ENCODE measurements at regions not wholly inside any gene's neighbourhood (a gene's known extent, or its start where the extent isn't known, plus 50 kb on each side); places are given as distances from the start of the nearest gene placed in this dataset.
"Not testable (repeated sequence)": the region's sequence is repeated elsewhere in the genome, so short reads cannot be mapped to it uniquely, and the experiment has no call there.

- Histone ChIP-seq H3K9me3 (ENCODE audit: control insufficient read depth in 3 of 3, low read length in 3 of 3) (no peaks in the 10 kb centered on the region), H3K27ac (ENCODE audit: low read depth, low read length) (no peak overlapping the region), H3K27me3 (ENCODE audit: control insufficient read depth in 3 of 3, insufficient read depth in 3 of 3, low read length in 3 of 3) (no peaks in the 10 kb centered on the region), H3K9ac (ENCODE audit: low read depth in 1 of 3, low read length in 3 of 3) (no peak overlapping the region), H3K4me1 (ENCODE audit: control insufficient read depth in 3 of 3, insufficient read depth in 3 of 3, low read length in 3 of 3) (no peaks in the 10 kb centered on the region), H3K36me3 (ENCODE audit: control insufficient read depth in 3 of 3, insufficient read depth in 3 of 3, low read length in 3 of 3) (no peaks in the 10 kb centered on the region), H3K4me3 (ENCODE audit: low read length in 3 of 3) (no peak overlapping the region)
Observed at GRCh38 chr1:213337025-213337678, 286.1 kb downstream of the RPS6KC1 start.

GRCh38 chr1:213340593-213340992 is 289.6 kb downstream of the RPS6KC1 start:
- H3K36me3 ChIP-seq (ENCODE audit: control insufficient read depth in 3 of 3, insufficient read depth in 3 of 3, low read length in 3 of 3) = no peaks in the 10 kb centered on the region
- no peak overlapping the region for H3K27ac ChIP-seq (ENCODE audit: low read depth, low read length)
- H3K27me3 ChIP-seq (ENCODE audit: control insufficient read depth in 3 of 3, insufficient read depth in 3 of 3, low read length in 3 of 3) = no peaks in the 10 kb centered on the region
- no peak overlapping the region for H3K4me3 ChIP-seq (ENCODE audit: low read length in 3 of 3)
- H3K4me1 ChIP-seq (ENCODE audit: control insufficient read depth in 3 of 3, insufficient read depth in 3 of 3, low read length in 3 of 3) = no peaks in the 10 kb centered on the region
- no peak overlapping the region for H3K9ac ChIP-seq (ENCODE audit: low read depth in 1 of 3, low read length in 3 of 3)
- no peaks in the 10 kb centered on the region for H3K9me3 ChIP-seq (ENCODE audit: control insufficient read depth in 3 of 3, low read length in 3 of 3)

GRCh38 chr1:213345621-213346020 is 294.6 kb downstream of the RPS6KC1 start:
- Histone ChIP-seq H3K4me1 (ENCODE audit: control insufficient read depth in 3 of 3, insufficient read depth in 3 of 3, low read length in 3 of 3) (no peaks in the 10 kb centered on the region), H3K9ac (ENCODE audit: low read depth in 1 of 3, low read length in 3 of 3) (no peak overlapping the region), H3K4me3 (ENCODE audit: low read length in 3 of 3) (no peak overlapping the region), H3K9me3 (ENCODE audit: control insufficient read depth in 3 of 3, low read length in 3 of 3) (no peaks in the 10 kb centered on the region), H3K36me3 (ENCODE audit: control insufficient read depth in 3 of 3, insufficient read depth in 3 of 3, low read length in 3 of 3) (no peaks in the 10 kb centered on the region), H3K27me3 (ENCODE audit: control insufficient read depth in 3 of 3, insufficient read depth in 3 of 3, low read length in 3 of 3) (no peaks in the 10 kb centered on the region), H3K27ac (ENCODE audit: low read depth, low read length) (no peak overlapping the region)

- no peaks in the 10 kb centered on the region for H3K27me3 ChIP-seq (ENCODE audit: control insufficient read depth in 3 of 3, insufficient read depth in 3 of 3, low read length in 3 of 3)
- no peak overlapping the region for H3K4me3 ChIP-seq (ENCODE audit: low read length in 3 of 3)
- H3K4me1 ChIP-seq (ENCODE audit: control insufficient read depth in 3 of 3, insufficient read depth in 3 of 3, low read length in 3 of 3) = no peaks in the 10 kb centered on the region
- no peak overlapping the region for H3K27ac ChIP-seq (ENCODE audit: low read depth, low read length)
- H3K9me3 ChIP-seq (ENCODE audit: control insufficient read depth in 3 of 3, low read length in 3 of 3) = no peaks in the 10 kb centered on the region
- H3K9ac ChIP-seq (ENCODE audit: low read depth in 1 of 3, low read length in 3 of 3) = no peak overlapping the region
- no peaks in the 10 kb centered on the region for H3K36me3 ChIP-seq (ENCODE audit: control insufficient read depth in 3 of 3, insufficient read depth in 3 of 3, low read length in 3 of 3)
Observed at GRCh38 chr1:213357403-213357802, 306.4 kb downstream of the RPS6KC1 start.

- not testable (repeated sequence) for H3K27ac ChIP-seq (ENCODE audit: low read depth, low read length); H3K27me3 ChIP-seq (ENCODE audit: control insufficient read depth in 3 of 3, insufficient read depth in 3 of 3, low read length in 3 of 3); H3K4me3 ChIP-seq (ENCODE audit: low read length in 3 of 3); H3K4me1 ChIP-seq (ENCODE audit: control insufficient read depth in 3 of 3, insufficient read depth in 3 of 3, low read length in 3 of 3); H3K9me3 ChIP-seq (ENCODE audit: control insufficient read depth in 3 of 3, low read length in 3 of 3); H3K36me3 ChIP-seq (ENCODE audit: control insufficient read depth in 3 of 3, insufficient read depth in 3 of 3, low read length in 3 of 3); H3K9ac ChIP-seq (ENCODE audit: low read depth in 1 of 3, low read length in 3 of 3)
Observed at GRCh38 chr1:213358368-213358767, 307.3 kb downstream of the RPS6KC1 start.

- Histone ChIP-seq H3K4me1 (ENCODE audit: control insufficient read depth in 3 of 3, insufficient read depth in 3 of 3, low read length in 3 of 3) (no peaks in the 10 kb centered on the region), H3K9me3 (ENCODE audit: control insufficient read depth in 3 of 3, low read length in 3 of 3) (no peaks in the 10 kb centered on the region), H3K36me3 (ENCODE audit: control insufficient read depth in 3 of 3, insufficient read depth in 3 of 3, low read length in 3 of 3) (no peaks in the 10 kb centered on the region), H3K4me3 (ENCODE audit: low read length in 3 of 3) (no peak overlapping the region), H3K9ac (ENCODE audit: low read depth in 1 of 3, low read length in 3 of 3) (no peak overlapping the region), H3K27ac (ENCODE audit: low read depth, low read length) (no peak overlapping the region), H3K27me3 (ENCODE audit: control insufficient read depth in 3 of 3, insufficient read depth in 3 of 3, low read length in 3 of 3) (no peaks in the 10 kb centered on the region)
Observed at GRCh38 chr1:213362598-213362997, 311.6 kb downstream of the RPS6KC1 start.

- Histone ChIP-seq H3K9me3 (ENCODE audit: control insufficient read depth in 3 of 3, low read length in 3 of 3) (no peaks in the 10 kb centered on the region), H3K4me3 (ENCODE audit: low read length in 3 of 3) (no peak overlapping the region), H3K36me3 (ENCODE audit: control insufficient read depth in 3 of 3, insufficient read depth in 3 of 3, low read length in 3 of 3) (no peaks in the 10 kb centered on the region), H3K27me3 (ENCODE audit: control insufficient read depth in 3 of 3, insufficient read depth in 3 of 3, low read length in 3 of 3) (no peaks in the 10 kb centered on the region), H3K9ac (ENCODE audit: low read depth in 1 of 3, low read length in 3 of 3) (no peak overlapping the region), H3K27ac (ENCODE audit: low read depth, low read length) (no peak overlapping the region), H3K4me1 (ENCODE audit: control insufficient read depth in 3 of 3, insufficient read depth in 3 of 3, low read length in 3 of 3) (no peaks in the 10 kb centered on the region)
Observed at GRCh38 chr1:213366141-213366831, 315.2 kb downstream of the RPS6KC1 start.

- H3K4me1 ChIP-seq (ENCODE audit: control insufficient read depth in 3 of 3, insufficient read depth in 3 of 3, low read length in 3 of 3) = peaks cover 0 to 2% (median 0%) of the 10 kb centered on the region in 3 donors
- no peak overlapping the region for H3K9ac ChIP-seq (ENCODE audit: low read depth in 1 of 3, low read length in 3 of 3)
- no peaks in the 10 kb centered on the region for H3K9me3 ChIP-seq (ENCODE audit: control insufficient read depth in 3 of 3, low read length in 3 of 3)
- no peak overlapping the region for H3K27ac ChIP-seq (ENCODE audit: low read depth, low read length)
- H3K27me3 ChIP-seq (ENCODE audit: control insufficient read depth in 3 of 3, insufficient read depth in 3 of 3, low read length in 3 of 3) = no peaks in the 10 kb centered on the region
- H3K36me3 ChIP-seq (ENCODE audit: control insufficient read depth in 3 of 3, insufficient read depth in 3 of 3, low read length in 3 of 3) = no peaks in the 10 kb centered on the region
- H3K4me3 ChIP-seq (ENCODE audit: low read length in 3 of 3) = no peak overlapping the region
Observed at GRCh38 chr1:213369465-213369864, 318.4 kb downstream of the RPS6KC1 start.

- Histone ChIP-seq H3K9me3 (ENCODE audit: control insufficient read depth in 3 of 3, low read length in 3 of 3) (no peaks in the 10 kb centered on the region), H3K27ac (ENCODE audit: low read depth, low read length) (no peak overlapping the region)
Observed at GRCh38 chr1:213370523-213370922, 319.5 kb downstream of the RPS6KC1 start.

GRCh38 chr1:213371525-213371846 is 320.4 kb downstream of the RPS6KC1 start:
- Histone ChIP-seq H3K27me3 (ENCODE audit: control insufficient read depth in 3 of 3, insufficient read depth in 3 of 3, low read length in 3 of 3) (no peaks in the 10 kb centered on the region), H3K9ac (ENCODE audit: low read depth in 1 of 3, low read length in 3 of 3) (no peak overlapping the region), H3K9me3 (ENCODE audit: control insufficient read depth in 3 of 3, low read length in 3 of 3) (no peaks in the 10 kb centered on the region), H3K4me3 (ENCODE audit: low read length in 3 of 3) (no peak overlapping the region), H3K4me1 (ENCODE audit: control insufficient read depth in 3 of 3, insufficient read depth in 3 of 3, low read length in 3 of 3) (peaks cover 0 to 3% (median 0%) of the 10 kb centered on the region in 3 donors), H3K36me3 (ENCODE audit: control insufficient read depth in 3 of 3, insufficient read depth in 3 of 3, low read length in 3 of 3) (no peaks in the 10 kb centered on the region), H3K27ac (ENCODE audit: low read depth, low read length) (no peak overlapping the region)

More at GRCh38 chr1:213370523-213370922, 319.5 kb downstream of the RPS6KC1 start:
- Histone ChIP-seq H3K4me3 (ENCODE audit: low read length in 3 of 3) (no peak overlapping the region), H3K27me3 (ENCODE audit: control insufficient read depth in 3 of 3, insufficient read depth in 3 of 3, low read length in 3 of 3) (no peaks in the 10 kb centered on the region), H3K36me3 (ENCODE audit: control insufficient read depth in 3 of 3, insufficient read depth in 3 of 3, low read length in 3 of 3) (no peaks in the 10 kb centered on the region), H3K9ac (ENCODE audit: low read depth in 1 of 3, low read length in 3 of 3) (no peak overlapping the region), H3K4me1 (ENCODE audit: control insufficient read depth in 3 of 3, insufficient read depth in 3 of 3, low read length in 3 of 3) (peaks cover 0 to 3% (median 0%) of the 10 kb centered on the region in 3 donors)

Measured in skeletal muscle tissue (tissue), 3 donors.